HG03439 (cell line): ENCODE measurements at regions not wholly inside any gene's neighbourhood (a gene's known extent, or its start where the extent isn't known, plus 50 kb on each side); places are given as distances from the start of the nearest gene placed in this dataset.

Experiments used
- ATAC-seq: cut with Tn5 transposase; IDR thresholded peaks from one replicate; pipeline ENCODE4 v1.9.1; 2021; ENCODE audit warnings: mild to moderate bottlenecking, moderate library complexity; ENCODE audit not compliant: unreplicated experiment

- ATAC-seq: no peak
Measured at GRCh38 chr13:84686458-84686857, 804.2 kb upstream of the SLITRK1 start.

GRCh38 chr13:84684804-84685203 is 802.5 kb upstream of the SLITRK1 start:
- ATAC-seq: no peak

DNA sequence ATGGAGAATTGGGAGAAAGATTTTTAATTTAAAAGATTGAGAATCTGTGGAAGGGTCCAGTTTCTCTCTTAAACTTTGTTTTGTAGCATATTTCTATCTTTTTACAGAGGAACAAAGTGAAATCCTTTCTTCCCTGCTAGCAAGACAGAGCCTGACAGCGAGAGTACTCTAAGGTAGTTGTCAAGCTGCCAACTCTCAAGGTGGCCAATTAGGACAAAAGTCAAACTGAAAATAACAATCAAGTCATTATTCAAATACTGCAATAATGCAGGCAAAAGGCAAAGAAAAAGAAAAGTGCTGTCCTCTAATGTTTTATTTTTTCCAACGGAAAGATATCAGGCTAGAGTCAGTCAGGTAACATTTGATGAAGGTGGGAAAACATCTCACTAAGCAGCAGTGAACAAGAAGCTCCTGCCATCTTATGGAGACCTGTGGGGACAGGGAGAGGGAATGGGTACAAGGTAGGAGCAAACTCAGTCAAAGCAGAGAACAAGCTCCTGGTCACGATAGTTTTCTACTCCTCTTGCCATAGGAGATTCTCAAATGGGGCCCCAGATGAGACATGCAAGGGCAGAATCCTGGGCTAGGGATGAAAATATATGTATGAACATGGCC is 801.9 kb upstream of the SLITRK1 start:
- ATAC-seq: no peak

DNA sequence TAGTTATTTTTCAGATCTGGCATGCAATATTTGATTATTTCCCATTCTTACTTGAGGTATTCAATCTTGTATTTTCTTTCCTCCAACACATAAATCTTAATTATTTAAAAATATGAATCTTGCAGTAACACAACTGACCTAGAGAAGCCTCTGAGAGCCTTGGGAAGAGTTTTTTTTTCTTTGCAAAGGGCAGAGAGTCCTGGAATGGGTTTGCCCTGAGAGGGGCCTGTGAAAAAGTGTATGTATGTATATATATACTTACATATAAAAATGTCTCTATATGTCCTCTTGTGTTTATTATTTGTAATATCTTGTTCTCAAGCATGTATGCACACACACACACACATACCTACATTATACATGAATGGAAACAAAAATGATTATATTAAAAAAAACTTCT is 801.2 kb upstream of the SLITRK1 start:
- ATAC-seq: no peak

- ATAC-seq: no peak
Measured at GRCh38 chr13:84677836-84678235, 795.6 kb upstream of the SLITRK1 start.

DNA sequence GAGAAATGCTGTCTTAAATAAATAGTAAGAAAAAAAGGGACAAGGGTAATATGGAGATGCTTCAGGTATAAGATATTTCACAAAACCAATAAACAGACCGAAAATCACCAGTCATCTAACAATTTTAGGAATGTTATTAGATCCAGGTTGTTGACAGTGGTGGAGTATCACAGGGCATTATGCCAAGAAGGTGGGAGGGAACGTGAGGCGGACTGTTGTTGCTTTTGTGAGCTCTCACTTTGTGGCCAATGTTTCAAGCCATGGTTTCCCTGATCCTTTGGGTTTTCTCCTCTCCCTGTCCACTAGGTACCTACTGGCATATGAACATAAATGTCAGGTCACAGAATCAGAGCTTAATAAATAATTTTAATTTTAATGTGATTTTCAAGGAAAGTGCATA is 790.3 kb upstream of the SLITRK1 start:
- no peak for ATAC-seq

- ATAC-seq: no peak
Measured at GRCh38 chr13:84670245-84670644, 788.0 kb upstream of the SLITRK1 start.

GRCh38 chr13:84668637-84669036 is 786.4 kb upstream of the SLITRK1 start:
- ATAC-seq: no peak

DNA sequence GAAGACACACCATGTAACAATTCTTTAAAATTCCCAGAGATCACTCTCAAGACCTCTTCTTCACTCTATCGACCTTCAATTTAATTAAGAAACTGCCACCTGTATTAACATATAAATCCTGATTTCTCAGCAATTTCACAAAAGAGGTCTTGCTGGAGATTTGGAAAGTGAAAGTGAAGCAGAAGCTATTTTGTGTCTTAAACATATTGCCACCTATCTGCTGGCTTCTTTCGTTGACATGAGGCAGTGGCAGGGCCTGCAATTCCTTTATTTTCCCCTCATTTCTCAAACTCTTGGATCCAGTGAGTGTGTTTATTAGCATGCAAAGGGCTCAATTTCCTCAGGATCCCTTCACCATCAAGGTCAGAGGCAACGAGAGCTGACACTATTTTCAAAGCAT is 780.2 kb upstream of the SLITRK1 start:
- no peak for ATAC-seq

GRCh38 chr13:84661718-84662117 is 779.4 kb upstream of the SLITRK1 start:
- ATAC-seq: no peak

GRCh38 chr13:84659359-84659661 is 777.0 kb upstream of the SLITRK1 start:
- ATAC-seq: no peak

GRCh38 chr13:84658491-84659358 is 776.5 kb upstream of the SLITRK1 start:
- ATAC-seq: no peak

GRCh38 chr13:84655677-84656076 is 773.4 kb upstream of the SLITRK1 start:
- no peak for ATAC-seq

GRCh38 chr13:84654654-84655275 is 772.5 kb upstream of the SLITRK1 start:
- no peak for ATAC-seq

- ATAC-seq: no peak
Measured at GRCh38 chr13:84653915-84654534, 771.8 kb upstream of the SLITRK1 start.

DNA sequence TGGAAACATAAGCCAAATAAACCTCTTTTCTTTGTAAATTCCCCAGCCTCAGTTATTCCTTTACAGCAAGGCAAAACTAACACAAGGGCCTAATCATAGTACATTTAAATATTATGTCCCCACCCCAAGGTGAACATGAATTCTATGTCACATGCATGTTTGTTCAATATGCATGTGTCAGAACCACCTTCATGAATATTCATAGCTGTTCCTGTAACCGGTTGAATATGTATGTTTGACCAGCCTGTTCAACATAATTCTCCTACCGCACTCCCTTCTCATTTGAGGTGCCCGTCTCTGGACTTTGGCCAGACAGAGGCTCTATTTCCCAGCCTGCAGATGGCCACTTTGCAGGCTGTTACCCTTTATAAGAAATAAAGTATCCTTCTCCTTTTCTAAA is 769.4 kb upstream of the SLITRK1 start:
- ATAC-seq: no peak

DNA sequence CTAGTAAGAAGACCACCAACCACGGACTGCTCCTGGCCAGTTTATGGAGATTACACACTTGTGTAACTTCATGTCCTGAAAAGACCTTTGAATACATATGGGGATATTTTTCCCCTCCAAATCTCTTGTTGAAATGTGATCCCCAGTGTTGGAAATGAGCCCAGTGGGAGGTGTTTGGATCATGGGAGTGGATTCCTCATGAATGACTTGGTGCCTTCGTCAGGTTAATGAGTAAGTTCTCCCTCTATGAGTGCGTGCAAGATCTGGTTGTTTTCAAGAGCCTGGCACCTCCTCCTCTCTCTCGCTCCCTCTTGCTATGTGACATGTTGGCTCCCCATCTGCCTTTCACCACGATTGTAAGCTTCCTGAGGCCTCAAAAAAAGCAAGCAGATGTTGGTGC is 769.0 kb upstream of the SLITRK1 start:
- ATAC-seq: no peak

DNA sequence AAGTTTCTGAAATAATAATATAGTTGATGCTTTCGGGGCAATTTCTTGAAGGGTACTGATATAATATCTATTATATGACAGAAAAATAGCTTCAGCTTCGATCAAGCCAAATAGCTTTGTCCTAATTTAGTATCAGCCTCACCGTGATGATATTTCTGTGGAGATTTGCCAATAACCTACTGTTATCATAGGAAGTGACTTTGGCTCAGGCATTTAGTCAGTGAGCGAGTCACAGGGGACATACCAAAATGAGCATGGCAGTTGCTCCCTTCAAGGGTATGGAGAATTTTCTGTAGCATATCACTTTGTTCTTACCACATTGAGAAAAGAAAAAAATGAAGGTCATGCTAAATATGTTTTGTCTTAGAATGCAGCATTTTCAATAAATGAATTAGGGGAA is 767.6 kb upstream of the SLITRK1 start:
- no peak for ATAC-seq

GRCh38 chr13:84648069-84648640 is 765.9 kb upstream of the SLITRK1 start:
- ATAC-seq: no peak

GRCh38 chr13:84646957-84647356 is 764.7 kb upstream of the SLITRK1 start:
- ATAC-seq: no peak

DNA sequence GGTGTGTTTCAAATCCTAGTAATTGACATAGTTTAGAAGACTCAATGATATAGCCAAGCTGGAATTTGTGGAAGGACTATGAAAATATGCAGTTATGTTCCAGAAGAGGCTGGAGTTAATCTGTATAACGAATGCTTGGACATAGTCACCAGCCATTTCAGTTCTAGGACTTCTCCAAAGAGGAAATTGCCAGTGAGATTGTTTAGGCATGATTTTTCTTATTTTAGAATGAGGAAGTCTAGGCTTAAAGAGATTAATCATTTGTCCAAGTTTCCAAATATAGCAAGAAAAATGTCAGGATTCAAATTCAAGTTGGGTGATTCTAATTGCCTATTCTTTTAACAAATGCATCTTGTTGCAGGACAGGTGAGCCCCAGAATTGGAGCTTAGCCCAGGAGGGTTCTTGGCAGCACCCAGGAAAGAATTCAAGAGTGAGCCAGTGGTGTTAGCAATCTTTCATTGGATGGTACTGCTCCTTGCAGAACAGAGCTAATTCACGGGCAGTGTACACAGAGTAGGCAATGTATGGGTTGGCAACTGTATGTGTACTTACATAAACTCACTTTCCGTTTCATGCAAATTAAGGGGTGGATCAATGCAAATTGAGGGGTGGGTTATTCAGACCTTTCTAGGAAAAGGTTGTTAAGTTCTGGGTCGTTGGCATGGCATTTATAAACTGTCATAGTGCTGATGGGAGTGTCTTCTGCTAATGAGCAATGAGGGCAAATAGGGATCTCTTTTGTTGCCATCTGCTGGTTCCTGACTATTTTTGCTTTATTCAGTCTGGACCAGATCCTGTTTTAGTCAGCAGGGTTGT is 763.1 kb upstream of the SLITRK1 start:
- no peak for ATAC-seq
